ENCODE measurements at regions not wholly inside any gene's neighbourhood (a gene's known extent, or its start where the extent isn't known, plus 50 kb on each side); places are given as distances from the start of the nearest gene placed in this dataset.

GRCh38 chr2:198277181-198277580 lies 472.8 kb downstream of the PLCL1 start:
- no peaks in the 10 kb centered on the region for H3K9me3 ChIP-seq (replicated peaks; ENCODE audit: control insufficient read depth, insufficient read depth, low read depth, low read length)
- FAIRE-seq (no peak), DNase-seq (ENCODE audit: extremely low read depth in 1 of 4, low spot score in 3 of 4) (no peak), ATAC-seq (no peak)
- ChIA-PET POLR2A (interaction anchor here (1.8 kb wide), 1 partner anchor 9 kb away, joined by 5 read pairs; no protein-coding TSS in a partner anchor), CTCF (ENCODE audit: low intra/inter-chr PET ratio) (no interaction called here)
- no peak overlapping the region for H3K27ac ChIP-seq (ENCODE audit: extremely low read depth, low read depth, low read length)
- peaks cover 0 to 9% of the 10 kb centered on the region in 2 experiments; a peak in 3 of 5 replicates for H3K27me3 ChIP-seq (ENCODE audit: control insufficient read depth in 2 of 2, insufficient read depth in 2 of 2, low read length in 2 of 2)
- in situ Hi-C loops (cut with MboI) = no loop called here
- H3K9ac ChIP-seq (ENCODE audit: insufficient read depth in 1 of 2, low read depth in 2 of 2, low read length in 2 of 2) = no peak overlapping the region
- 0% methylated on average over 2 of the region's 2 CpGs for WGBS (ENCODE audit: insufficient coverage, low coverage, missing lambda C conversion rate)
- no peak overlapping the region for H2AFZ ChIP-seq (ENCODE audit: low read depth, low read length)
- no peaks in the 10 kb centered on the region for H3K79me2 ChIP-seq (ENCODE audit: control insufficient read depth, insufficient read depth, low read length)
- H3K4me3 ChIP-seq = no peak overlapping the region
- no peaks in the 10 kb centered on the region for H3K36me3 ChIP-seq (ENCODE audit: control insufficient read depth, insufficient read depth, low read length)
- no peak overlapping the region for H3K4me2 ChIP-seq (ENCODE audit: insufficient read depth, low read length)
- intact Hi-C loops (cut with micrococcal nuclease) = no loop called here
- H4K20me1 ChIP-seq (replicated peaks; ENCODE audit: control insufficient read depth, insufficient read depth, low read length) = no peaks in the 10 kb centered on the region
- no peaks in the 10 kb centered on the region for H3K9me1 ChIP-seq (ENCODE audit: control insufficient read depth, insufficient read depth, low read length)
- BruUV-seq (replicated peaks) = no TSS peak
- no peaks in the 10 kb centered on the region for H3K4me1 ChIP-seq (replicated peaks in 1 of 2; ENCODE audit: control insufficient read depth in 2 of 2, insufficient read depth in 2 of 2, low read length in 2 of 2)
- TF ChIP-seq STAT6 (CRISPR knock-in tag; IDR thresholded peaks at IDR 0.05) (no peak), DNMT1 (IDR thresholded peaks at IDR 0.05) (no peak), ZBTB49 (CRISPR knock-in tag; IDR thresholded peaks at IDR 0.05; ENCODE audit: borderline replicate concordance) (no peak), TAF15 (IDR thresholded peaks at IDR 0.05; ENCODE audit: low read depth, low read length) (no peak), GABPB1 (CRISPR knock-in tag; IDR thresholded peaks at IDR 0.05) (no peak), E2F5 (CRISPR knock-in tag; IDR thresholded peaks at IDR 0.05) (no peak), ETV6 (IDR thresholded peaks at IDR 0.05; ENCODE audit: borderline replicate concordance in 1 of 2, low read depth in 2 of 2, low read length in 1 of 2) (no peak), ETV6 (CRISPR knock-in tag; IDR thresholded peaks at IDR 0.05; ENCODE audit: borderline replicate concordance) (no peak), ZBED1 (IDR thresholded peaks at IDR 0.05) (no peak), EZH2 (IDR thresholded peaks at IDR 0.05; ENCODE audit: borderline replicate concordance, low read depth, low read length) (no peak), ZNF384 (IDR thresholded peaks at IDR 0.05; ENCODE audit: low read depth, low read length) (no peak), HNRNPLL (IDR thresholded peaks at IDR 0.05; ENCODE audit: low read depth, low read length, poor library complexity, severe bottlenecking) (no peak), RAD51 (IDR thresholded peaks at IDR 0.05; ENCODE audit: borderline replicate concordance, low read depth) (no peak)
- TF ChIP-seq, protein P1, sequence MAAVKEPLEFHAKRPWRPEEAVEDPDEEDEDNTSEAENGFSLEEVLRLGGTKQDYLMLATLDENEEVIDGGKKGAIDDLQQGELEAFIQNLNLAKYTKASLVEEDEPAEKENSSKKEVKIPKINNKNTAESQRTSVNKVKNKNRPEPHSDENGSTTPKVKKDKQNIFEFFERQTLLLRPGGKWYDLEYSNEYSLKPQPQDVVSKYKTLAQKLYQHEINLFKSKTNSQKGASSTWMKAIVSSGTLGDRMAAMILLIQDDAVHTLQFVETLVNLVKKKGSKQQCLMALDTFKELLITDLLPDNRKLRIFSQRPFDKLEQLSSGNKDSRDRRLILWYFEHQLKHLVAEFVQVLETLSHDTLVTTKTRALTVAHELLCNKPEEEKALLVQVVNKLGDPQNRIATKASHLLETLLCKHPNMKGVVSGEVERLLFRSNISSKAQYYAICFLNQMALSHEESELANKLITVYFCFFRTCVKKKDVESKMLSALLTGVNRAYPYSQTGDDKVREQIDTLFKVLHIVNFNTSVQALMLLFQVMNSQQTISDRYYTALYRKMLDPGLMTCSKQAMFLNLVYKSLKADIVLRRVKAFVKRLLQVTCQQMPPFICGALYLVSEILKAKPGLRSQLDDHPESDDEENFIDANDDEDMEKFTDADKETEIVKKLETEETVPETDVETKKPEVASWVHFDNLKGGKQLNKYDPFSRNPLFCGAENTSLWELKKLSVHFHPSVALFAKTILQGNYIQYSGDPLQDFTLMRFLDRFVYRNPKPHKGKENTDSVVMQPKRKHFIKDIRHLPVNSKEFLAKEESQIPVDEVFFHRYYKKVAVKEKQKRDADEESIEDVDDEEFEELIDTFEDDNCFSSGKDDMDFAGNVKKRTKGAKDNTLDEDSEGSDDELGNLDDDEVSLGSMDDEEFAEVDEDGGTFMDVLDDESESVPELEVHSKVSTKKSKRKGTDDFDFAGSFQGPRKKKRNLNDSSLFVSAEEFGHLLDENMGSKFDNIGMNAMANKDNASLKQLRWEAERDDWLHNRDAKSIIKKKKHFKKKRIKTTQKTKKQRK (IDR thresholded peaks at IDR 0.05; ENCODE audit: borderline replicate concordance, low read depth, low read length) = no peak
